HEK293T (cell line): ENCODE measurements at regions not wholly inside any gene's neighbourhood (a gene's known extent, or its start where the extent isn't known, plus 50 kb on each side); places are given as distances from the start of the nearest gene placed in this dataset.

ENCODE experiments used
- CTCF ChIA-PET: fragments of 350-600 bp; formaldehyde crosslinking; extraction: SDS; loops from one replicate; lab custom pipeline; 2021; ENCODE audit warnings: antibody characterized with exemption, inconsistent platforms; lab: Yijun Ruan, JAX
- POLR2A ChIA-PET: fragments of 350-600 bp; formaldehyde crosslinking; extraction: SDS; loops from one replicate; lab custom pipeline; 2020; ENCODE audit warnings: antibody characterized with exemption, inconsistent platforms; lab: Yijun Ruan, JAX
- DNase-seq: peaks from one replicate; pipeline ENCODE4 v3.0.0; 2012; ENCODE audit warnings: mixed read lengths; ENCODE audit errors: extremely low spot score
- ARNT ChIP-seq: fragments of 450-650 bp; IDR thresholded peaks from 2 replicates; pipeline ENCODE4 v1.6.1; 2017; ENCODE audit warnings: mild to moderate bottlenecking
- BHLHE40 ChIP-seq: fragments of 450-650 bp; IDR thresholded peaks from 2 replicates; pipeline ENCODE4 v1.6.1; 2016; ENCODE audit warnings: mild to moderate bottlenecking, moderate library complexity, borderline replicate concordance
- CTBP1 ChIP-seq: fragments of 450-650 bp; IDR thresholded peaks from 2 replicates; pipeline ENCODE4 v1.6.1; 2016; ENCODE audit warnings: borderline replicate concordance
- ELF4 ChIP-seq: fragments of 450-650 bp; IDR thresholded peaks from 2 replicates; pipeline ENCODE4 v1.6.1; 2017; ENCODE audit warnings: antibody characterized with exemption
- FOXA1 ChIP-seq: fragments of 450-650 bp; IDR thresholded peaks from 2 replicates; pipeline ENCODE4 v1.6.1; 2016; ENCODE audit warnings: mild to moderate bottlenecking
- FOXK2 ChIP-seq: fragments of 450-650 bp; IDR thresholded peaks from 2 replicates; pipeline ENCODE4 v1.6.1; 2016; ENCODE audit warnings: mild to moderate bottlenecking
- FOXM1 ChIP-seq: fragments of 450-650 bp; IDR thresholded peaks from 2 replicates; pipeline ENCODE4 v1.6.1; 2017; ENCODE audit warnings: mild to moderate bottlenecking, borderline replicate concordance
- HDGF ChIP-seq: fragments of 450-650 bp; IDR thresholded peaks from 2 replicates; pipeline ENCODE4 v1.6.1; 2017; ENCODE audit warnings: antibody characterized with exemption, borderline replicate concordance
- L3MBTL2 ChIP-seq: fragments of 450-650 bp; conservative IDR thresholded peaks from 2 replicates; pipeline ENCODE4 v1.6.1; 2016; ENCODE audit warnings: mild to moderate bottlenecking
- LEF1 ChIP-seq: fragments of 450-650 bp; IDR thresholded peaks from 2 replicates; pipeline ENCODE4 v1.6.1; 2017; ENCODE audit warnings: mild to moderate bottlenecking, borderline replicate concordance
- NFRKB ChIP-seq: fragments of 450-650 bp; IDR thresholded peaks from 2 replicates; pipeline ENCODE4 v1.6.1; 2016; ENCODE audit warnings: mild to moderate bottlenecking, moderate library complexity
- SP1 ChIP-seq: fragments of 450-650 bp; IDR thresholded peaks from 2 replicates; pipeline ENCODE4 v1.6.1; 2017
- SUZ12 ChIP-seq: fragments of 450-650 bp; IDR thresholded peaks from 2 replicates; pipeline ENCODE4 v1.6.1; 2016; ENCODE audit warnings: mild to moderate bottlenecking
- TARDBP ChIP-seq: fragments of 450-650 bp; IDR thresholded peaks from 2 replicates; pipeline ENCODE4 v1.6.1; 2016
- ZNF384 ChIP-seq: fragments of 450-650 bp; IDR thresholded peaks from 2 replicates; pipeline ENCODE4 v1.6.1; 2016
- TF ChIP-seq, protein P1 (sequence below): fragments of 450-650 bp; IDR thresholded peaks from 2 replicates; pipeline ENCODE4 v1.6.1; 2016

DNA sequence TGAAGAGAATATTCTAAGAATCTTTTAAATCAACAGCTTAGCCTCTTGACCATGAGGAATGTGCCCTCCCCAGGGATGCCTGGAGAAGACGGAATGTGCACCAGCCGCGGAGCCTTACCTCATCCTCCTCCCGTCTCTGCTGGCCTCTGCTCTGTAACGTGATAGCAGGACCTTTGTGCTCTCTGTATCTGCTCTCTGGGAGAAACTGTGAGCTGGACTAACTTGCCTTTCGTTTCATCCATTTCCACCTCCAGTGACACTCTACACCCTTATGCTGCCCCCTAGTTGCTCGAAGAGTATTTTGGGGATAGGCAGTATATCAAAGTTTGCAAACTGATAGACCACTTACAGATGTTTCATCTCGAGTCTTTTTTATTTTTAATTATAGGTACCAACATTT is 141.4 kb downstream of the NPR3 start:
- TF ChIP-seq ARNT (no peak), NFRKB (no peak), CTBP1 (no peak)
- no peak for DNase-seq
- ChIA-PET POLR2A (no interaction called here), CTCF (interaction anchor here (0.9 to 1.0 kb wide), 2 partner anchors 18 to 241 kb away, joined by 3 to 4 read pairs; no protein-coding TSS in a partner anchor)

DNA sequence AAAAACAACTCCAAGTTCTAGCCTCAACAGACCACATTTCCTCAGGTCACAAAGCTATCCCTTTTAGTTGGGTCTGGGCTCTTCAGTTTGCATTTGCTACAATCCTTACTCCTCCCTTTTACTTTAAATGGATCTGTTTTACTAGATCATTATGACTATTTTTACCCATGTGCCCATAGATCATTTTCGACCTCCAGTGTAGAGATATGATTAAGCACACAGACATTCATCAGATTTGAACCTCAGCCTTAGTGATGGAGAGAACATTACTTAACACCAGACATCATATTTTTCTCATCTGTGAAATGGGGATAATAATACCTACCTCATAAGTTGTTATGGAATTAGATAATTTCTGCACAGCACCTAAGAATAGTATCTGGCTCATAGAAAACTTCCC is 141.9 kb downstream of the NPR3 start:
- no peak for TF ChIP-seq CTBP1
- no peak for TF ChIP-seq FOXM1
- no peak for TF ChIP-seq ELF4
- TF ChIP-seq FOXA1, result no peak
- DNase-seq, result no peak
- CTCF ChIA-PET, result interaction anchor here (0.9 to 1.0 kb wide), 2 partner anchors 17 to 241 kb away, joined by 3 to 4 read pairs; no protein-coding TSS in a partner anchor
- POLR2A ChIA-PET, result no interaction called here

- ChIA-PET POLR2A (no interaction called here), CTCF (no interaction called here)
- DNase-seq, result no peak
- TF ChIP-seq L3MBTL2, result no peak
- no peak for TF ChIP-seq ARNT
- no peak for TF ChIP-seq NFRKB
- no peak for TF ChIP-seq BHLHE40
- no peak for TF ChIP-seq LEF1
- TF ChIP-seq FOXA1, result no peak
- TF ChIP-seq SP1, result no peak
- TF ChIP-seq TARDBP, result no peak
- no peak for TF ChIP-seq HDGF
Measured at GRCh38 chr5:32854473-32854872, 143.4 kb downstream of the NPR3 start.

DNA sequence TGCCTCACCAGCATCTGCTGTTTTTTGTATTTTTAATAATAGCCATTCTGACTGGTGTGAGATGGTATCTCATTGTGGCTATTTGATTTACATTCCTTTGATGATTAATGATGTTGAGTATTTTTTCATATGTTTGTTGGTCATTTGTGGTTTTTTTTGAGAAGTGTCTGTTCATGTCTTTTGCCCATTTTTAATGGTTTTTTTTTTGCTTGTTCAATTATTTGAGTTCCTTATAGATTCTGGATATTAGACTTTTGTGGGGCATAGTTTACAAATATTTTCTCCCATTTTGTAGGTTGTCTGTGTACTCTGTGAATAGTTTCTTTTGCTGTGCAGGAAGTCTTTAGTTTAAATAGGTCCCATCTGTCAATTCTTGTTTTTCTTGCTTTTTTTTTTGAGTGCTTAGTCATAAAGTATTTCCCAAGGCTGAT is 148.1 kb downstream of the NPR3 start:
- DNase-seq, result no peak
- TF ChIP-seq TARDBP (no peak), FOXA1 (no peak), BHLHE40 (no peak)
- ChIA-PET POLR2A (no interaction called here), CTCF (no interaction called here)

- ChIA-PET CTCF (no interaction called here), POLR2A (no interaction called here)
- DNase-seq, result no peak
- TF ChIP-seq SUZ12 (no peak), L3MBTL2 (no peak), FOXM1 (no peak), HDGF (no peak), ZNF384 (no peak), FOXK2 (no peak), ARNT (no peak), TARDBP (no peak), ELF4 (no peak), FOXA1 (no peak)
- TF ChIP-seq, protein P1, sequence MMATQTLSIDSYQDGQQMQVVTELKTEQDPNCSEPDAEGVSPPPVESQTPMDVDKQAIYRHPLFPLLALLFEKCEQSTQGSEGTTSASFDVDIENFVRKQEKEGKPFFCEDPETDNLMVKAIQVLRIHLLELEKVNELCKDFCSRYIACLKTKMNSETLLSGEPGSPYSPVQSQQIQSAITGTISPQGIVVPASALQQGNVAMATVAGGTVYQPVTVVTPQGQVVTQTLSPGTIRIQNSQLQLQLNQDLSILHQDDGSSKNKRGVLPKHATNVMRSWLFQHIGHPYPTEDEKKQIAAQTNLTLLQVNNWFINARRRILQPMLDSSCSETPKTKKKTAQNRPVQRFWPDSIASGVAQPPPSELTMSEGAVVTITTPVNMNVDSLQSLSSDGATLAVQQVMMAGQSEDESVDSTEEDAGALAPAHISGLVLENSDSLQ, result no peak
Measured at GRCh38 chr5:32865475-32865874, 154.4 kb downstream of the NPR3 start.

DNA sequence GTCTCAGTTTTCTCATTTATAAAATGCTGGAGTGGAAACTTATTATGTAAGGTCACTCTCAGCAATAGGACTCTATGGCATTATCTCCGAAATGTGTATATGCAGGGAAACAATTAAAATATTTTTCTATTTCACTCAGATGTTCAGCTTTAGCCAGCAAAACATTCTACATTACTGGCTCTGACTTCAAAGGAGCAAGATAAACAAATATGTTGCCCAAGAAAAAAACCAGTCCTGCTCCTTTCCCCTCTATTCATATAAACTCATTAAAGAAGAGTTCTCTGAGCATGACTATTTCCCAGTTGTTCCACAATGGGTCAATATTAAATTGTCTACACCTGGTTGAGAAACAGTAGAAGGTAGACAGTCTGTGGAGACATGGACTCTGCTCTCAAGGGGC is 155.0 kb downstream of the NPR3 start:
- no peak for TF ChIP-seq TARDBP
- no peak for TF ChIP-seq FOXM1
- no peak for TF ChIP-seq ZNF384
- TF ChIP-seq ARNT, result no peak
- no peak for TF ChIP-seq FOXK2
- TF ChIP-seq HDGF, result no peak
- TF ChIP-seq LEF1, result no peak
- TF ChIP-seq, protein P1, result no peak
- TF ChIP-seq L3MBTL2, result no peak
- no peak for TF ChIP-seq BHLHE40
- no peak for TF ChIP-seq CTBP1
- no peak for TF ChIP-seq NFRKB
- no peak for TF ChIP-seq ELF4
- no peak for TF ChIP-seq SUZ12
- TF ChIP-seq SP1, result no peak
- no peak for TF ChIP-seq FOXA1
- ChIA-PET POLR2A (no interaction called here), CTCF (no interaction called here)
- no peak for DNase-seq

- no peak for DNase-seq
- ChIA-PET CTCF (no interaction called here), POLR2A (no interaction called here)
- no peak for TF ChIP-seq LEF1
- no peak for TF ChIP-seq FOXM1
- no peak for TF ChIP-seq BHLHE40
- TF ChIP-seq TARDBP, result no peak
- TF ChIP-seq FOXK2, result no peak
- TF ChIP-seq ARNT, result no peak
- no peak for TF ChIP-seq ELF4
- TF ChIP-seq NFRKB, result no peak
- TF ChIP-seq FOXA1, result no peak
- no peak for TF ChIP-seq ZNF384
- no peak for TF ChIP-seq CTBP1
- no peak for TF ChIP-seq HDGF
- TF ChIP-seq SP1, result no peak
- TF ChIP-seq, protein P1, result no peak
- TF ChIP-seq L3MBTL2, result no peak
- TF ChIP-seq SUZ12, result no peak
Measured at GRCh38 chr5:32869216-32869615, 158.1 kb downstream of the NPR3 start.
